Spleen (tissue), 11 donors: ENCODE measurements at regions not wholly inside any gene's neighbourhood (a gene's known extent, or its start where the extent isn't known, plus 50 kb on each side); places are given as distances from the start of the nearest gene placed in this dataset.

Experiments used
- DNase-seq: peaks from one replicate; pipeline ENCODE4 v3.0.0-alpha.2; 2020
- H3K27ac ChIP-seq, 8 donors: fragments of 200-600 bp; sonication (generic) in 7 of 8; 1 replicate in 4 of 8; 2 replicates in 4 of 8; pipeline versions ENCODE4 v1.5.0 to v1.8.0; 2016 to 2021; ENCODE audit warnings: inconsistent platforms in 4 of 8, mild to moderate bottlenecking in 4 of 8, moderate library complexity in 1 of 8
- H3K27me3 ChIP-seq, 7 donors: fragments of 200-600 bp; sonication (generic) in 6 of 7; replicated peaks in 1 of 7; 1 replicate in 4 of 7; 2 replicates in 3 of 7; pipeline versions ENCODE4 v1.5.0 to v1.8.0; 2016 to 2021; ENCODE audit warnings: inconsistent platforms in 3 of 7, mild to moderate bottlenecking in 1 of 7
- H3K36me3 ChIP-seq, 6 donors: fragments of 200-600 bp; sonication (generic) in 5 of 6; 1 replicate in 4 of 6; 2 replicates in 2 of 6; pipeline versions ENCODE4 v1.5.0 to v1.8.0; 2016 to 2021; ENCODE audit warnings: inconsistent platforms in 2 of 6
- H3K4me1 ChIP-seq, 6 donors: fragments of 200-600 bp; sonication (generic) in 5 of 6; 1 replicate in 3 of 6; 2 replicates in 3 of 6; pipeline versions ENCODE4 v1.5.0 to v1.8.0; 2016 to 2021; ENCODE audit warnings: inconsistent platforms in 3 of 6
- H3K4me3 ChIP-seq, 8 donors: fragments of 200-600 bp; sonication (generic) in 7 of 8; 1 replicate in 4 of 8; 2 replicates in 4 of 8; pipeline versions ENCODE4 v1.5.0 to v1.8.0; 2016 to 2021; ENCODE audit warnings: inconsistent platforms in 4 of 8, mild to moderate bottlenecking in 4 of 8, moderate library complexity in 2 of 8
- H3K9me3 ChIP-seq, 8 donors: fragments of 200-600 bp; sonication (generic) in 7 of 8; 1 replicate in 4 of 8; 2 replicates in 4 of 8; pipeline versions ENCODE4 v1.5.0 to v1.8.0; 2016 to 2021; ENCODE audit warnings: inconsistent platforms in 4 of 8
- CTCF ChIP-seq, 11 experiments: fragments of 200-600 bp in 7 of 11; fragments of 450-650 bp in 4 of 11; sonication (generic) in 4 of 11; IDR thresholded peaks in 8 of 11; conservative IDR thresholded peaks in 3 of 11; 1 replicate in 7 of 11; 2 replicates in 4 of 11; pipeline versions ENCODE4 v1.4.0 to v1.8.0; 2016 to 2021; ENCODE audit warnings: antibody characterized with exemption in 11 of 11, inconsistent platforms in 4 of 11, mild to moderate bottlenecking in 1 of 11
- POLR2A ChIP-seq, 3 donors: fragments of 450-650 bp; IDR thresholded peaks; one replicate each; pipeline ENCODE4 v1.5.1; 2017; ENCODE audit warnings: antibody characterized with exemption in 3 of 3, mild to moderate bottlenecking in 1 of 3
- POLR2AphosphoS5 ChIP-seq, 3 donors: sonication (generic); formaldehyde crosslinking; IDR thresholded peaks; one replicate each; pipeline ENCODE4 v1.5.1; 2017; ENCODE audit warnings: antibody characterized with exemption in 3 of 3
- WGBS, 5 donors: extraction: QIAGEN DNeasy Blood & Tissue Kit in 3 of 5; methylation state at CpG; one replicate each; pipeline versions ENCODE4 v1.1.5 to v1.1.7; 2013 to 2018; 5-methylcytosine and 5-hydroxymethylcytosine counted together
- intact Hi-C: fragments of 100-400 bp; cut with DNase I; formaldehyde crosslinking; loops from one replicate; pipeline ENCODE4 v1.15.0; 2023; ENCODE audit warnings: low total_unique reads
- donor health status: healthy with polysubstance abuse.
- donor health status: DM: no; HTN: no; CAD: no; lungs with moderate emphysema.
- donor health status: DM: no; HTN: no; CAD: no.
- donor health status: Bipolar disorder and iron deficiency.
- donor health status: healthy.
- donor health status: DM: no; HTN: no; CAD: no.
- donor health status: DM: yes; HTN: yes; CAD: no.

DNA sequence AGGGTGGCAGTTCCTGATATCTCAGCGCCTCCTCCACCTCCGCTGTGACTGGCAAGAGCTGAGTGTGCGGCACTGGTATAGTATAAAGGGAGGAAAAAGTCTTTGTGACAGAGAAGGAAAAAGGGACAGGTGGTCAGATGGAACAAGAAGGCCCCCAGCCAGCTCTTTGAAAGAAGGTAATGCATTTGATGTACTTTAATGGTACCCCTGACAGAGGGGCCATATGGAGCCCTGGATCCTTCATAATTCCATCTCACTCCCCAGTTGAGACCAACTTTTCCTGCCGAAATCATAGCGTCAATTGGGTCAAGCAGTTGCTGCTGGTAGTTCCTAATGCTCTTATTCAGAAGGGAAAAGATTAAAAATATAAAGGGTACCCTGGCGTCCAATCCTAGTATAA is 198.2 kb downstream of the ZNF326 start:
- Histone ChIP-seq H3K27ac (no peak overlapping the region), H3K4me3 (no peak overlapping the region), H3K27me3 (peaks cover 0 to 10% (median 0%) of the 10 kb centered on the region in 7 donors), H3K4me1 (no peaks in the 10 kb centered on the region), H3K36me3 (no peaks in the 10 kb centered on the region), H3K9me3 (no peaks in the 10 kb centered on the region)
- WGBS, 5 donors = 84 to 94% (median 90%) methylated on average over 6 of the region's 6 CpGs
- intact Hi-C loops = no loop called here
- no peak for DNase-seq
- TF ChIP-seq CTCF (IDR thresholded peaks at IDR 0.05 in 8 of 11, conservative IDR thresholded peaks at IDR 0.05 in 3 of 11) (no peak), POLR2AphosphoS5 (IDR thresholded peaks at IDR 0.05) (no peak), POLR2A (IDR thresholded peaks at IDR 0.05) (no peak)

- H3K9me3 ChIP-seq = no peaks in the 10 kb centered on the region
- no peaks in the 10 kb centered on the region for H3K36me3 ChIP-seq
- H3K4me3 ChIP-seq = no peak overlapping the region
- intact Hi-C loops = no loop called here
- 83 to 91% (median 89%) methylated on average over 2 of the region's 2 CpGs for WGBS, 5 donors
- TF ChIP-seq CTCF (IDR thresholded peaks at IDR 0.05 in 8 of 11, conservative IDR thresholded peaks at IDR 0.05 in 3 of 11) = no peak
- no peak for TF ChIP-seq POLR2A (IDR thresholded peaks at IDR 0.05)
- no peak for TF ChIP-seq POLR2AphosphoS5 (IDR thresholded peaks at IDR 0.05)
- H3K27ac ChIP-seq = no peak overlapping the region
- H3K4me1 ChIP-seq = no peaks in the 10 kb centered on the region
- peaks cover 0 to 3% (median 0%) of the 10 kb centered on the region in 7 donors for H3K27me3 ChIP-seq
- DNase-seq = no peak
Observed at GRCh38 chr1:90192408-90192807, 197.5 kb downstream of the ZNF326 start.

DNA sequence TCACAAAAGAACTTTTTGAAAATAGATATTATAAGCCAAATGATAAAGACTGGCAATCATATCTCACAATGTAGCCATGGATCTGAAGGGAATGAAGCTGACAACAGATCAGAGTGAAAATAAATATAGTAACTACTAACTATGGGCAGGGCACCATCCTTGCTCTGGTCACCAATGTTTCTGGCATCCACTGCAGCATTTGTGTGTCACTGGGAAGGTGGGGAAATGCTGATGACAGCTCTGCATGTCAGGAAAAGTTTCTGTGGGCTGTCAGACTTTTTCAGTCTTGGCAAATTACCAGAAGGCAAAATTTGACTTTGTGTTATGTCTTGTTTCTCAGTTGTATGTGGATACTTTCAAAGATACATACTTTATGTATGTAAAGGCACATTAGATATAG is 195.6 kb downstream of the ZNF326 start:
- H3K27ac ChIP-seq = no peak overlapping the region
- H3K36me3 ChIP-seq = no peaks in the 10 kb centered on the region
- no peaks in the 10 kb centered on the region for H3K4me1 ChIP-seq
- no peak for TF ChIP-seq POLR2A (IDR thresholded peaks at IDR 0.05)
- no peak for TF ChIP-seq CTCF (IDR thresholded peaks at IDR 0.05 in 8 of 11, conservative IDR thresholded peaks at IDR 0.05 in 3 of 11)
- no peak for TF ChIP-seq POLR2AphosphoS5 (IDR thresholded peaks at IDR 0.05)
- peaks cover 0 to 5% (median 0%) of the 10 kb centered on the region in 7 donors for H3K27me3 ChIP-seq
- no peak for DNase-seq
- H3K4me3 ChIP-seq = no peak overlapping the region
- intact Hi-C loops = no loop called here
- no peaks in the 10 kb centered on the region for H3K9me3 ChIP-seq

- 65 to 84% (median 78%) methylated on average over 4 of the region's 4 CpGs for WGBS, 5 donors
- no peak for DNase-seq
- H3K4me3 ChIP-seq = no peak overlapping the region
- TF ChIP-seq CTCF (IDR thresholded peaks at IDR 0.05 in 8 of 11, conservative IDR thresholded peaks at IDR 0.05 in 3 of 11) = no peak
- no peak for TF ChIP-seq POLR2A (IDR thresholded peaks at IDR 0.05)
- no peak for TF ChIP-seq POLR2AphosphoS5 (IDR thresholded peaks at IDR 0.05)
- H3K9me3 ChIP-seq = no peaks in the 10 kb centered on the region
- no peaks in the 10 kb centered on the region for H3K4me1 ChIP-seq
- peaks cover 0 to 5% (median 0%) of the 10 kb centered on the region in 7 donors for H3K27me3 ChIP-seq
- no peaks in the 10 kb centered on the region for H3K36me3 ChIP-seq
- no peak overlapping the region for H3K27ac ChIP-seq
- intact Hi-C loops = no loop called here
Observed at GRCh38 chr1:90189889-90190288, 195.0 kb downstream of the ZNF326 start.
